Fibroblast of the conjunctiva (primary cell): ENCODE measurements at regions not wholly inside any gene's neighbourhood (a gene's known extent, or its start where the extent isn't known, plus 50 kb on each side); places are given as distances from the start of the nearest gene placed in this dataset.
A peak's percentile ranks its signal among the peaks of the same experiment; 100 is the strongest.

Source experiments
- DNase-seq: peaks from one replicate; pipeline ENCODE4 v3.0.0-alpha.2; 2010; ENCODE audit warnings: low read depth

- no peak for DNase-seq
Observed at GRCh38 chr5:180411948-180412347, 58.8 kb upstream of the GFPT2 start.

- DNase-seq = no peak
Observed at GRCh38 chr5:180414176-180414575, 61.0 kb upstream of the GFPT2 start.

- no peak for DNase-seq
Observed at GRCh38 chr5:180421672-180422071, 68.5 kb upstream of the GFPT2 start.

- no peak for DNase-seq
Observed at GRCh38 chr5:180423133-180423532, 70.0 kb upstream of the GFPT2 start.

GRCh38 chr5:180423598-180423997, 70.5 kb upstream of the GFPT2 start:
- DNase-seq = no peak

- no peak for DNase-seq
Observed at GRCh38 chr5:180424094-180424493, 70.1 kb upstream of the CNOT6 start.

- no peak for DNase-seq
Observed at GRCh38 chr5:180428598-180428997, 65.6 kb upstream of the CNOT6 start.

- DNase-seq = no peak
Observed at GRCh38 chr5:180431932-180432331, 62.2 kb upstream of the CNOT6 start.

- DNase-seq = no peak
Observed at GRCh38 chr5:180433032-180433422, 61.2 kb upstream of the CNOT6 start.

GRCh38 chr5:180435594-180435993, 58.6 kb upstream of the CNOT6 start:
- DNase-seq = no peak

GRCh38 chr5:180436275-180436674, 57.9 kb upstream of the CNOT6 start:
- no peak for DNase-seq

- DNase-seq = no peak
Observed at GRCh38 chr5:180436936-180437335, 57.2 kb upstream of the CNOT6 start.

- no peak for DNase-seq
Observed at GRCh38 chr5:180437336-180437735, 56.8 kb upstream of the CNOT6 start.

GRCh38 chr5:180438785-180439780, 55.1 kb upstream of the CNOT6 start:
- no peak for DNase-seq

GRCh38 chr5:180439911-180440769, 54.0 kb upstream of the CNOT6 start:
- no peak for DNase-seq

GRCh38 chr5:180441564-180442051, 52.6 kb upstream of the CNOT6 start:
- DNase-seq = peak; percentile 18
